ENCODE measurements at regions not wholly inside any gene's neighbourhood (a gene's known extent, or its start where the extent isn't known, plus 50 kb on each side); places are given as distances from the start of the nearest gene placed in this dataset.

DNA sequence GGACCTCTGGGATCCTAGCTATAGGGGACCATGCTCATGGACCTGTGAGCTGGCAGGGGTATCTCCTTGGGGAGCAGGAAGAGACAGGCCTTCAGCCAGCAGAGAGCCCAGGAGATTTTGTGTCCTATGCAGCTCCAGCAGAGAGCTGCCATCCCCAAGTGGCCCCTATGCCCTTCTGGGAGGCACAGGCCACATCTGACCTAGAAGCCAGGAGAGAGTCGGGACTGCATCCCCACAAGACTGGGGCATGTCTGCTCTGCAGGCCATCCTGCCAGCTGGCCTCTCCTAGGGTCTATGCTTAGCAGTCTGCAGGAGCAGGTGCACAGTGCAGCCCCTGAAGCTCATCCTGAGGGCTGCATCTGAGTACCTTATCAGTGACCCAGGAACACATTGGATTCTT is 279.5 kb downstream of the KIF2B start:
- TF ChIP-seq, protein P1, sequence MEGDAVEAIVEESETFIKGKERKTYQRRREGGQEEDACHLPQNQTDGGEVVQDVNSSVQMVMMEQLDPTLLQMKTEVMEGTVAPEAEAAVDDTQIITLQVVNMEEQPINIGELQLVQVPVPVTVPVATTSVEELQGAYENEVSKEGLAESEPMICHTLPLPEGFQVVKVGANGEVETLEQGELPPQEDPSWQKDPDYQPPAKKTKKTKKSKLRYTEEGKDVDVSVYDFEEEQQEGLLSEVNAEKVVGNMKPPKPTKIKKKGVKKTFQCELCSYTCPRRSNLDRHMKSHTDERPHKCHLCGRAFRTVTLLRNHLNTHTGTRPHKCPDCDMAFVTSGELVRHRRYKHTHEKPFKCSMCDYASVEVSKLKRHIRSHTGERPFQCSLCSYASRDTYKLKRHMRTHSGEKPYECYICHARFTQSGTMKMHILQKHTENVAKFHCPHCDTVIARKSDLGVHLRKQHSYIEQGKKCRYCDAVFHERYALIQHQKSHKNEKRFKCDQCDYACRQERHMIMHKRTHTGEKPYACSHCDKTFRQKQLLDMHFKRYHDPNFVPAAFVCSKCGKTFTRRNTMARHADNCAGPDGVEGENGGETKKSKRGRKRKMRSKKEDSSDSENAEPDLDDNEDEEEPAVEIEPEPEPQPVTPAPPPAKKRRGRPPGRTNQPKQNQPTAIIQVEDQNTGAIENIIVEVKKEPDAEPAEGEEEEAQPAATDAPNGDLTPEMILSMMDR (conservative IDR thresholded peaks at IDR 0.05), result no peak
- no peak for TF ChIP-seq EZH2 (IDR thresholded peaks at IDR 0.05; ENCODE audit: low read depth)
